HG03135 (cell line): ENCODE measurements at regions not wholly inside any gene's neighbourhood (a gene's known extent, or its start where the extent isn't known, plus 50 kb on each side); places are given as distances from the start of the nearest gene placed in this dataset.

Experiments
- ATAC-seq: cut with Tn5 transposase; IDR thresholded peaks from one replicate; pipeline ENCODE4 v1.9.1; 2021; ENCODE audit warnings: mild to moderate bottlenecking, moderate library complexity; ENCODE audit not compliant: unreplicated experiment

- ATAC-seq: no peak
Measured at GRCh38 chr6:15780437-15780836, 117.6 kb upstream of the DTNBP1 start.

GRCh38 chr6:15779726-15780125, 116.9 kb upstream of the DTNBP1 start:
- no peak for ATAC-seq

- no peak for ATAC-seq
Measured at GRCh38 chr6:15776458-15776980, 113.7 kb upstream of the DTNBP1 start.

GRCh38 chr6:15775741-15776140, 112.9 kb upstream of the DTNBP1 start:
- no peak for ATAC-seq

- no peak for ATAC-seq
Measured at GRCh38 chr6:15775076-15775634, 112.3 kb upstream of the DTNBP1 start.

- no peak for ATAC-seq
Measured at GRCh38 chr6:15773806-15774410, 111.1 kb upstream of the DTNBP1 start.

GRCh38 chr6:15770347-15771143, 107.7 kb upstream of the DTNBP1 start:
- peak; percentile 71 for ATAC-seq

- ATAC-seq: no peak
Measured at GRCh38 chr6:15769511-15770018, 106.7 kb upstream of the DTNBP1 start.

- no peak for ATAC-seq
Measured at GRCh38 chr6:15768999-15769398, 106.2 kb upstream of the DTNBP1 start.

- ATAC-seq: no peak
Measured at GRCh38 chr6:15763837-15764236, 101.0 kb upstream of the DTNBP1 start.

- no peak for ATAC-seq
Measured at GRCh38 chr6:15763364-15763763, 100.5 kb upstream of the DTNBP1 start.

- no peak for ATAC-seq
Measured at GRCh38 chr6:15761045-15761502, 98.2 kb upstream of the DTNBP1 start.

- ATAC-seq: no peak
Measured at GRCh38 chr6:15758631-15759215, 95.9 kb upstream of the DTNBP1 start.

- no peak for ATAC-seq
Measured at GRCh38 chr6:15755526-15755925, 92.7 kb upstream of the DTNBP1 start.

- no peak for ATAC-seq
Measured at GRCh38 chr6:15754706-15755079, 91.9 kb upstream of the DTNBP1 start.

- ATAC-seq: no peak
Measured at GRCh38 chr6:15754035-15754705, 91.3 kb upstream of the DTNBP1 start.

- ATAC-seq: no peak
Measured at GRCh38 chr6:15752820-15753219, 90.0 kb upstream of the DTNBP1 start.

GRCh38 chr6:15751721-15752350, 89.0 kb upstream of the DTNBP1 start:
- no peak for ATAC-seq

- ATAC-seq: no peak
Measured at GRCh38 chr6:15748341-15748740, 85.5 kb upstream of the DTNBP1 start.

GRCh38 chr6:15747354-15747883, 84.6 kb upstream of the DTNBP1 start:
- ATAC-seq: no peak
